ENCODE measurements at regions not wholly inside any gene's neighbourhood (a gene's known extent, or its start where the extent isn't known, plus 50 kb on each side); places are given as distances from the start of the nearest gene placed in this dataset.

DNA sequence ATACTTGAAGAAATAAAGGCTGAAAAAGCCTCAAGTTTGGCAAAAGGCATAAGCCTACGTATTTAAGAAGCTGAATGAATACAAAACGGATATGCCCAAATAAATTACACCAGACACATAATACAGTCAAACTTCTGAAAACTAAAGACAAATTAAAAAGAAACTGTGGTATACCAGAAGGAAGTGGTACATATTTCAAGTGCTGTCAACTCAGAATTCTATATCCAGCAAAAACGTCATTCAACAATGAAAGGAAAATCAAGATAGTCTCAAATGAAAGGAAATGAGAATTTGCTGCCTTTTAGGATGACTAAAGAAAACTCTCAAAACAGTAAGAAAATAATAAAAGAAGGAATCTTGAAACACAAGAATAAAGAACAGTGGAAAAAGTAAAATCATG lies 69.5 kb downstream of the POLR1D start:
- DNase-seq (ENCODE audit: low spot score) (no peak), ATAC-seq (ENCODE audit: insufficient number of reproducible peaks, low FRiP score, low read depth) (no peak)
- TF ChIP-seq, protein P1, sequence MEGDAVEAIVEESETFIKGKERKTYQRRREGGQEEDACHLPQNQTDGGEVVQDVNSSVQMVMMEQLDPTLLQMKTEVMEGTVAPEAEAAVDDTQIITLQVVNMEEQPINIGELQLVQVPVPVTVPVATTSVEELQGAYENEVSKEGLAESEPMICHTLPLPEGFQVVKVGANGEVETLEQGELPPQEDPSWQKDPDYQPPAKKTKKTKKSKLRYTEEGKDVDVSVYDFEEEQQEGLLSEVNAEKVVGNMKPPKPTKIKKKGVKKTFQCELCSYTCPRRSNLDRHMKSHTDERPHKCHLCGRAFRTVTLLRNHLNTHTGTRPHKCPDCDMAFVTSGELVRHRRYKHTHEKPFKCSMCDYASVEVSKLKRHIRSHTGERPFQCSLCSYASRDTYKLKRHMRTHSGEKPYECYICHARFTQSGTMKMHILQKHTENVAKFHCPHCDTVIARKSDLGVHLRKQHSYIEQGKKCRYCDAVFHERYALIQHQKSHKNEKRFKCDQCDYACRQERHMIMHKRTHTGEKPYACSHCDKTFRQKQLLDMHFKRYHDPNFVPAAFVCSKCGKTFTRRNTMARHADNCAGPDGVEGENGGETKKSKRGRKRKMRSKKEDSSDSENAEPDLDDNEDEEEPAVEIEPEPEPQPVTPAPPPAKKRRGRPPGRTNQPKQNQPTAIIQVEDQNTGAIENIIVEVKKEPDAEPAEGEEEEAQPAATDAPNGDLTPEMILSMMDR (IDR thresholded peaks at IDR 0.05), result no peak
- Histone ChIP-seq H3K27me3 (replicated peaks; ENCODE audit: insufficient read depth) (no peaks in the 10 kb centered on the region), H3K27ac (no peak overlapping the region), H3K36me3 (no peaks in the 10 kb centered on the region), H3K9me3 (no peaks in the 10 kb centered on the region), H3K4me1 (ENCODE audit: control insufficient read depth in 1 of 2, low read depth in 2 of 2) (no peaks in the 10 kb centered on the region), H3K4me3 (no peak overlapping the region)

DNA sequence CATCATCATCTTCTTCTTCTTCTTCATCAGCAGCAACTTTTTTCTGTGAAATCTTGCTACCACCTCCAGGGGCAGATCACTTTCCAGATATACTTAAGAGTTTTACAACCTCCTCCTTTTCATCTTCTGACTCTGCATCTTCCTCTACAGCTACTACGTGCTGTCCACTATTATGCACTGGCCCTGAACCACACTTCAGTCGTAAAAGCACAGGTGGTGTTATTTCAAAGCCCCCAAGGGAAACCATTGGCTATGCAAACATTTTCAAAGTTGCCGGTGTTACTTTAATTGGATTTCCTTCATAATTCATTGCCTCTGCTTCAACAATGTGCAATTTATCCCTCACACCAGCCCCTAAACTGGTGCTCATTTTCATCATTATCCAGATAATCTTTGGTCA lies 75.0 kb downstream of the POLR1D start:
- no peak for ATAC-seq (ENCODE audit: insufficient number of reproducible peaks, low FRiP score, low read depth)
- no peak overlapping the region for H3K27ac ChIP-seq

DNA sequence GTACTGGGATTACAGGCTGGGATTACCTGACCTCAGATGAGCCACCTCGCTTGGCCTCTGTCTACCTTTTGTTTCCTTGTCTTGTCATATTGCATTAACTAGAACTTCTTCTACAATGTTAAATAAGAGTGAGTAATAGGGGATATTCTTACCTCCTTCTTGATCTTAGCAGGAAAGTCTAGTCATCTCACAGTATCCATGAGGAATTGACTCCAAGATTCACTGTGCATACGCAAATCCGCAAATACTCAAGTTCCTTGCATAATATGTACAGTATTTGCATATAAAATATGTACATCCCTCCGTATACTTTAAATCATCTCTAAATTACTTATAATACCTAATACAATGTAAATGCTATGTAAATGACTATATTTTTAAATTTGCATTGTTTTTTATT lies 78.3 kb downstream of the POLR1D start:
- DNase-seq (ENCODE audit: low spot score) (no peak), ATAC-seq (ENCODE audit: insufficient number of reproducible peaks, low FRiP score, low read depth) (no peak)
- no peaks in the 10 kb centered on the region for H3K36me3 ChIP-seq
- no peak overlapping the region for H3K27ac ChIP-seq
- no peak overlapping the region for H3K4me3 ChIP-seq
- no peaks in the 10 kb centered on the region for H3K27me3 ChIP-seq (replicated peaks; ENCODE audit: insufficient read depth)
- peaks cover 4% of the 10 kb centered on the region for H3K9me3 ChIP-seq
- H3K4me1 ChIP-seq (ENCODE audit: control insufficient read depth in 1 of 2, low read depth in 2 of 2), result no peaks in the 10 kb centered on the region
- TF ChIP-seq, protein P1 (IDR thresholded peaks at IDR 0.05), result no peak

More for the DNA sequence above, 75.0 kb downstream of the POLR1D start:
- Histone ChIP-seq H3K36me3 (no peaks in the 10 kb centered on the region), H3K4me3 (no peak overlapping the region), H3K4me1 (ENCODE audit: control insufficient read depth in 1 of 2, low read depth in 2 of 2) (no peaks in the 10 kb centered on the region), H3K27me3 (replicated peaks; ENCODE audit: insufficient read depth) (no peaks in the 10 kb centered on the region), H3K9me3 (no peaks in the 10 kb centered on the region)
- TF ChIP-seq, protein P1 (IDR thresholded peaks at IDR 0.05), result no peak
- no peak for DNase-seq (ENCODE audit: low spot score)

DNA sequence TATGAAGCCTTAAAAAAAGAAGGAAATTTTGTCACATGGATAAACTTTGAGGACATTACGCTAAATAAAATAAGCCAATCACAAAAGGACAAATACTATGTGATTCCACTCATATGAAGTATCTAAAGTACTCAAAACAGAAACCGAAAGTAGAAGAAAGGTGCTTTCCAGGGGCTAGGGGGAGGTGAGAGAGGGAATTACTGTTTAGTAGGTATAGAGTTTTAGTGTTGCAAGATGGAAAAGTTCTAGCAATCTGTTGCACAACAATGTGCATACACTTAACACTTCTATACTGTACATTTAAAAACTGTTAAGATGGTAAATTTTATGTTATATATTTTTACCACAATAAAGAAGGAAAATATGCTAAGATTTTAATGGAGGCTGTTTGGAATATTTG lies 83.0 kb downstream of the POLR1D start:
- DNase-seq (ENCODE audit: low spot score) (no peak), ATAC-seq (ENCODE audit: insufficient number of reproducible peaks, low FRiP score, low read depth) (no peak)
- no peak overlapping the region for H3K27ac ChIP-seq
- TF ChIP-seq, protein P1 (IDR thresholded peaks at IDR 0.05), result no peak
- peaks cover 7% of the 10 kb centered on the region for H3K9me3 ChIP-seq
- no peak overlapping the region for H3K4me3 ChIP-seq
- no peaks in the 10 kb centered on the region for H3K36me3 ChIP-seq
- H3K27me3 ChIP-seq (replicated peaks; ENCODE audit: insufficient read depth), result no peaks in the 10 kb centered on the region
- H3K4me1 ChIP-seq (ENCODE audit: control insufficient read depth in 1 of 2, low read depth in 2 of 2), result no peaks in the 10 kb centered on the region

DNA sequence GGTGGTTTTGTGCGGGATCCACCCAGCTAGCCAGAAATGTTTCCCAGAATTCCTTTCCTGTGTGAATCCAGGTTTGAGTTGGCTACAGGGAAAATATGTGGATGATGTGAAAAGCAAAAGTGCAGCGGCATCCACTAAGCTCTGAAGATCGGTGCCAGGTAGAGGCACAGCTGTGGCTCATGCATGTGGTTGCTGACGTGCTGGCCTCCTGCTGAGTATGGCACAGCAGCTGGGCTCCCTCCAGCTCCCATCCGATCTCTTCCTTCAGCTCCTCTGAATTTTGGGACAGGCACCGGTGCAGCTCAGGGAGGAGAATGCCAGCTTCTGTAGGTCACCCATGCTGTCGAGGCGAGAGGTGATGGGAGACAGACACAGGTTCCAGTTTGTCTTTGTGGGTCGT lies 84.0 kb upstream of the GSX1 start:
- TF ChIP-seq, protein P1 (IDR thresholded peaks at IDR 0.05), result no peak
- Histone ChIP-seq H3K4me1 (ENCODE audit: control insufficient read depth in 1 of 2, low read depth in 2 of 2) (no peaks in the 10 kb centered on the region), H3K36me3 (no peaks in the 10 kb centered on the region), H3K27ac (no peak overlapping the region), H3K27me3 (replicated peaks; ENCODE audit: insufficient read depth) (no peaks in the 10 kb centered on the region), H3K4me3 (no peak overlapping the region), H3K9me3 (peaks cover 7% of the 10 kb centered on the region)
- DNase-seq (ENCODE audit: low spot score) (no peak), ATAC-seq (ENCODE audit: insufficient number of reproducible peaks, low FRiP score, low read depth) (no peak)

Data from thoracic aorta (tissue), 2 donors.